ENCODE measurements at regions not wholly inside any gene's neighbourhood (a gene's known extent, or its start where the extent isn't known, plus 50 kb on each side); places are given as distances from the start of the nearest gene placed in this dataset.

DNA sequence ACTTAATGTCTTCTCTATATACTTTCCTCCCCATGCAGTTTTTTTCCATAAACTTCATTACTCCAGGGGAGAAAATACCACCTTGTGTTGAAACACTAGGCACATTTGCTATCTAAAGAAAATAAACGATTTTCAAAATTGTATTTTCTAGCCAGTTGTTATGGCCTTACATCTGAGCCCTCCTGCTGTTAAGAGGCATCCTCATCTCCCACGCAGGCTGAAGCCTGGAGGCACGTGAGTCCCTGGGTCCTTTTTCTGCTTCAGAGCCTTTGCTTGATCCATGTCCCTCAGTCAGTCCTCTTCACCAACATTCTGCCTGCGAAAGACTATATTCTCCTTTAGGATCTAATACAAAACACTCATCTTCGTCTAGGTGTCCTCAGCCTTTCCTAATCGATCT, 479.6 kb upstream of the ZNF717 start:
- DNase-seq = no peak
- TF ChIP-seq EP300 (IDR thresholded peaks at IDR 0.05) (no peak), POLR2A (IDR thresholded peaks at IDR 0.05) (no peak)
- TF ChIP-seq, protein P1, sequence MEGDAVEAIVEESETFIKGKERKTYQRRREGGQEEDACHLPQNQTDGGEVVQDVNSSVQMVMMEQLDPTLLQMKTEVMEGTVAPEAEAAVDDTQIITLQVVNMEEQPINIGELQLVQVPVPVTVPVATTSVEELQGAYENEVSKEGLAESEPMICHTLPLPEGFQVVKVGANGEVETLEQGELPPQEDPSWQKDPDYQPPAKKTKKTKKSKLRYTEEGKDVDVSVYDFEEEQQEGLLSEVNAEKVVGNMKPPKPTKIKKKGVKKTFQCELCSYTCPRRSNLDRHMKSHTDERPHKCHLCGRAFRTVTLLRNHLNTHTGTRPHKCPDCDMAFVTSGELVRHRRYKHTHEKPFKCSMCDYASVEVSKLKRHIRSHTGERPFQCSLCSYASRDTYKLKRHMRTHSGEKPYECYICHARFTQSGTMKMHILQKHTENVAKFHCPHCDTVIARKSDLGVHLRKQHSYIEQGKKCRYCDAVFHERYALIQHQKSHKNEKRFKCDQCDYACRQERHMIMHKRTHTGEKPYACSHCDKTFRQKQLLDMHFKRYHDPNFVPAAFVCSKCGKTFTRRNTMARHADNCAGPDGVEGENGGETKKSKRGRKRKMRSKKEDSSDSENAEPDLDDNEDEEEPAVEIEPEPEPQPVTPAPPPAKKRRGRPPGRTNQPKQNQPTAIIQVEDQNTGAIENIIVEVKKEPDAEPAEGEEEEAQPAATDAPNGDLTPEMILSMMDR (IDR thresholded peaks at IDR 0.05) = no peak
- Histone ChIP-seq H3K36me3 (no peaks in the 10 kb centered on the region), H3K27me3 (no peaks in the 10 kb centered on the region), H3K4me3 (no peak overlapping the region), H3K9me3 (no peaks in the 10 kb centered on the region), H3K4me1 (ENCODE audit: insufficient read depth) (no peaks in the 10 kb centered on the region), H3K27ac (no peak overlapping the region)
- intact Hi-C loops (cut with DNase I) = no loop called here
- WGBS, 3 donors = 60 to 71% (median 71%) methylated on average over 6 of the region's 6 CpGs

DNA sequence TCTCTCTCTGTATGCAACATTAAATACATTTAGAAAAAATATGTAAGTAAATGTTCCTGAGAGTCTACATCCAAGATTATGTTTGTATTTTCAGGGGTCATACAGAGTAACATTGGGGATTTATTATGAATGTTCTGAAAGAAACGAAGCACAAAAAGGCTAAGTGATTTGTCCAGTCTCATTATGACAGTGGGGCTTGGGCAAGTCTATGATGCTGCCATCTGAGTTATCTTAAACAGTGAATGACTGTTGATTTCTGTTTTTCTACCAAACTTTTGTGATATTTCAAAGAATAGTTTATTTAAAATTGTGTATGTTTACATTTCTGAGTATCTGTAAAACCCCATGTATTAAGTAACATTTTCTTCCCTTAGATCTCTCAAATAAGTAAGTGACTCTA, 481.2 kb upstream of the ZNF717 start:
- Histone ChIP-seq H3K27ac (no peak overlapping the region), H3K4me3 (no peak overlapping the region)
- 25 to 54% (median 39%) methylated on average over 1 of the region's 1 CpG for WGBS, 3 donors

DNA sequence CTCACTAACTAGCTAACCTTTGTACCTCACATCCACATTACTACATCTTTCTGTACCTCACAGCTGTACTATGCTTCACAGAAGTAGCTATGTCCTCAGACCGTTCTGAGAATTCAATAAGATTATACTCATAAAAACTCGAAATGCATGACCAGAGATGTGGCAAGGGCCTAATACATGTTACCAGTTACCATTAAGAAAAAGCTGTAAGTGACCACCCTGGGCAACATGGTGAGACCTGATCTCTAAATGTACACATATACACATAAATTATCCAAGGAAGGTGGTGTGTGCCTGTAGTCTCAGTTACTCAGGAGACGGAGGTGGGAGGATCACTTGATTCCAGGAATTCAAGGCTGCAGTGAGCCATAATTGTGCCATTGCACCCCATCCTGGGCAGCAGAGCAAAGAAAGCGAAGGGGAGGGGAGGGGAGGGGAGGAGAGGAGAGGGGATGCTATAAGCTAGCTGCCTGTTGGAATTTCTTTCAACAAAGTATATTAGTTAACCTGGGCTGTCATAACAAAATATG, 482.6 kb upstream of the ZNF717 start:
- intact Hi-C loops (cut with DNase I) = no loop called here
- 68 to 78% (median 75%) methylated on average over 4 of the region's 4 CpGs for WGBS, 3 donors
- H3K4me3 ChIP-seq = no peak overlapping the region
- no peak for TF ChIP-seq EP300 (IDR thresholded peaks at IDR 0.05)
- TF ChIP-seq, protein P1 (IDR thresholded peaks at IDR 0.05) = no peak
- TF ChIP-seq POLR2A (IDR thresholded peaks at IDR 0.05) = no peak
- H3K27ac ChIP-seq = no peak overlapping the region
- no peaks in the 10 kb centered on the region for H3K27me3 ChIP-seq
- no peaks in the 10 kb centered on the region for H3K4me1 ChIP-seq (ENCODE audit: insufficient read depth)
- no peaks in the 10 kb centered on the region for H3K9me3 ChIP-seq
- no peak for DNase-seq
- H3K36me3 ChIP-seq = no peaks in the 10 kb centered on the region

More for the DNA sequence above, 481.2 kb upstream of the ZNF717 start:
- TF ChIP-seq, protein P1 (IDR thresholded peaks at IDR 0.05) = no peak
- TF ChIP-seq POLR2A (IDR thresholded peaks at IDR 0.05) (no peak), EP300 (IDR thresholded peaks at IDR 0.05) (no peak)
- no peaks in the 10 kb centered on the region for H3K36me3 ChIP-seq
- intact Hi-C loops (cut with DNase I) = no loop called here
- no peaks in the 10 kb centered on the region for H3K9me3 ChIP-seq
- no peak for DNase-seq
- H3K4me1 ChIP-seq (ENCODE audit: insufficient read depth) = no peaks in the 10 kb centered on the region
- H3K27me3 ChIP-seq = no peaks in the 10 kb centered on the region

DNA sequence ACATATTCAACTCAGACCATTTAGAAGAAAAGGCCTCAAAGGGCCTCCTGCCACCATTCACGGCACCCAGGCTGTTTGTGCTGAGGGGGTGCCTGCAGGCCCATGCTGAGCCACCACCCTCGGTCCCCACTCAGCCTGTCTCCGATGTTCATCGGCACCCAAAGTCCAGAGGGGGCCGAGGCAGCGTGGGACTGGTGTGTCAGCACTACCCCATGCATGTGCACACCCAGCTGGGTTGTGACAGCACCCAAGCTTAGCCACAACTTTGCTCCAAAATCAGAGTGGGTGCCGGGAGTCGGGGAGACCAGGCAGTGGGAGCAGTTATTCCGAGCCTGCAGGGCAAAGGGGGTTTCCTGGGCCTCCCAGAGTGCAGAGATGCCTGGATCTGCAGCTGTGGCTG, 508.5 kb upstream of the ZNF717 start:
- DNase-seq = no peak
- Histone ChIP-seq H3K4me1 (ENCODE audit: insufficient read depth) (no peaks in the 10 kb centered on the region), H3K27me3 (no peaks in the 10 kb centered on the region), H3K27ac (no peak overlapping the region), H3K4me3 (no peak overlapping the region), H3K9me3 (no peaks in the 10 kb centered on the region), H3K36me3 (no peaks in the 10 kb centered on the region)
- 89 to 93% (median 92%) methylated on average over 9 of the region's 9 CpGs for WGBS, 3 donors
- TF ChIP-seq POLR2A (IDR thresholded peaks at IDR 0.05) = no peak
- no peak for TF ChIP-seq EP300 (IDR thresholded peaks at IDR 0.05)
- TF ChIP-seq, protein P1 (IDR thresholded peaks at IDR 0.05) = no peak
- intact Hi-C loops (cut with DNase I) = no loop called here

Measured in ovary (tissue), 7 donors.